Common myeloid progenitor, CD34-positive (primary cell): ENCODE measurements at regions not wholly inside any gene's neighbourhood (a gene's known extent, or its start where the extent isn't known, plus 50 kb on each side); places are given as distances from the start of the nearest gene placed in this dataset.

Source experiments
- CTCF ChIA-PET: fragments of 350-600 bp; sonication (Branson Sonifier 250); formaldehyde crosslinking; loops from one replicate; lab custom pipeline; 2021; ENCODE audit warnings: antibody characterized with exemption; lab: Charles Lee
- POLR2A ChIA-PET: fragments of 350-600 bp; sonication (Branson Sonifier 250); formaldehyde crosslinking; loops from one replicate; lab custom pipeline; 2021; ENCODE audit warnings: antibody characterized with exemption; lab: Charles Lee
- DNase-seq, 3 donors: peaks; one replicate each; pipeline versions ENCODE4 v3.0.0 to v3.0.0-alpha.2; 2013
- H3K27ac ChIP-seq, 2 experiments: 1 replicate in 1 of 2; 2 replicates in 1 of 2; pipeline ENCODE4 v1.7.0; 2013; ENCODE audit warnings: inconsistent platforms in 2 of 2, low read length in 2 of 2, mild to moderate bottlenecking in 2 of 2, low read depth in 1 of 2, moderate library complexity in 1 of 2; ENCODE audit not compliant: severe bottlenecking in 2 of 2, insufficient read depth in 1 of 2, poor library complexity in 1 of 2
- H3K27me3 ChIP-seq, 5 experiments: replicated peaks in 2 of 5; 1 replicate in 3 of 5; 2 replicates in 2 of 5; pipeline versions ENCODE4 v1.6.1 to v1.7.0; 2013; ENCODE audit warnings: low read length in 4 of 5, mild to moderate bottlenecking in 2 of 5, moderate library complexity in 2 of 5, inconsistent platforms in 1 of 5; ENCODE audit not compliant: insufficient read depth in 5 of 5, control insufficient read depth in 4 of 5
- H3K36me3 ChIP-seq, 4 experiments: 1 replicate in 2 of 4; 2 replicates in 2 of 4; pipeline versions ENCODE4 v1.6.1 to v1.7.0; 2013; ENCODE audit warnings: low read length in 3 of 4, control low read depth in 1 of 4, mild to moderate bottlenecking in 1 of 4; ENCODE audit not compliant: control insufficient read depth in 4 of 4, insufficient read depth in 4 of 4
- H3K4me1 ChIP-seq, 4 experiments: 1 replicate in 3 of 4; 2 replicates in 1 of 4; pipeline versions ENCODE4 v1.6.1 to v1.7.1; 2013; ENCODE audit warnings: low read length in 3 of 4, mild to moderate bottlenecking in 3 of 4, control low read depth in 1 of 4, inconsistent platforms in 1 of 4, moderate library complexity in 1 of 4; ENCODE audit not compliant: control insufficient read depth in 4 of 4, insufficient read depth in 4 of 4; ENCODE audit errors: control extremely low read depth in 1 of 4
- H3K4me3 ChIP-seq, 7 experiments: 1 replicate in 4 of 7; 2 replicates in 3 of 7; pipeline versions ENCODE4 v1.5.1 to v1.7.0; 2013; ENCODE audit warnings: mild to moderate bottlenecking in 7 of 7, low read length in 6 of 7, moderate library complexity in 6 of 7, inconsistent platforms in 2 of 7, low read depth in 2 of 7, control low read depth in 1 of 7; ENCODE audit not compliant: insufficient read depth in 4 of 7, control insufficient read depth in 1 of 7; ENCODE audit errors: extremely low read depth in 1 of 7
- H3K9me3 ChIP-seq, 5 experiments: 1 replicate in 4 of 5; 2 replicates in 1 of 5; pipeline versions ENCODE4 v1.6.1 to v1.7.1; 2013; ENCODE audit warnings: low read length in 4 of 5, mild to moderate bottlenecking in 2 of 5, inconsistent platforms in 1 of 5, low read depth in 1 of 5, moderate library complexity in 1 of 5; ENCODE audit not compliant: control insufficient read depth in 4 of 5, insufficient read depth in 2 of 5; ENCODE audit errors: control extremely low read depth in 1 of 5
- WGBS: methylation state at CpG from one replicate; pipeline ENCODE4 v1.1.5; 2013; ENCODE audit not compliant: insufficient coverage; 5-methylcytosine and 5-hydroxymethylcytosine counted together

GRCh38 chr15:96599268-96599667 is 268.8 kb downstream of the NR2F2 start:
- Histone ChIP-seq H3K27me3 (peaks cover 0 to 20% (median 4%) of the 10 kb centered on the region in 5 experiments), H3K36me3 (no peaks in the 10 kb centered on the region), H3K4me3 (no peak overlapping the region), H3K9me3 (no peaks in the 10 kb centered on the region), H3K4me1 (no peaks in the 10 kb centered on the region), H3K27ac (no peak overlapping the region)
- ChIA-PET CTCF (interaction anchor here (1.2 kb wide), 1 partner anchor 12 kb away, joined by 4 read pairs; no protein-coding TSS in a partner anchor), POLR2A (no interaction called here)
- WGBS, result 100% methylated on average over 2 of the region's 3 CpGs
- DNase-seq, result no peak

GRCh38 chr15:96600350-96600749 is 269.9 kb downstream of the NR2F2 start:
- peaks cover 0 to 14% (median 4%) of the 10 kb centered on the region in 5 experiments for H3K27me3 ChIP-seq
- H3K27ac ChIP-seq, result no peak overlapping the region
- no peaks in the 10 kb centered on the region for H3K36me3 ChIP-seq
- DNase-seq, result no peak
- no peaks in the 10 kb centered on the region for H3K9me3 ChIP-seq
- H3K4me3 ChIP-seq, result no peak overlapping the region
- no CpG with 5 or more reads among the region's 4 CpGs for WGBS
- H3K4me1 ChIP-seq, result no peaks in the 10 kb centered on the region
- POLR2A ChIA-PET, result no interaction called here
- CTCF ChIA-PET, result no interaction called here

GRCh38 chr15:96606617-96607016 is 276.1 kb downstream of the NR2F2 start:
- H3K36me3 ChIP-seq, result no peaks in the 10 kb centered on the region
- CTCF ChIA-PET, result no interaction called here
- WGBS, result 93% methylated on average over 4 of the region's 6 CpGs
- no peak overlapping the region for H3K27ac ChIP-seq
- H3K4me1 ChIP-seq, result no peaks in the 10 kb centered on the region
- POLR2A ChIA-PET, result no interaction called here
- H3K4me3 ChIP-seq, result no peak overlapping the region
- no peaks in the 10 kb centered on the region for H3K27me3 ChIP-seq
- H3K9me3 ChIP-seq, result no peaks in the 10 kb centered on the region
- DNase-seq, result no peak

- WGBS, result no CpG with 5 or more reads among the region's 3 CpGs
- Histone ChIP-seq H3K36me3 (no peaks in the 10 kb centered on the region), H3K4me3 (no peak overlapping the region), H3K27me3 (no peaks in the 10 kb centered on the region), H3K4me1 (no peaks in the 10 kb centered on the region), H3K27ac (no peak overlapping the region), H3K9me3 (peaks cover 0 to 7% (median 0%) of the 10 kb centered on the region in 5 experiments)
- ChIA-PET POLR2A (no interaction called here), CTCF (no interaction called here)
- DNase-seq, result no peak
Observed at GRCh38 chr15:96610757-96611156, 280.3 kb downstream of the NR2F2 start.

- no peaks in the 10 kb centered on the region for H3K27me3 ChIP-seq
- no peak for DNase-seq
- WGBS, result no CpG with 5 or more reads among the region's 1 CpG
- ChIA-PET CTCF (no interaction called here), POLR2A (no interaction called here)
- no peak overlapping the region for H3K27ac ChIP-seq
- H3K4me3 ChIP-seq, result no peak overlapping the region
- H3K4me1 ChIP-seq, result no peaks in the 10 kb centered on the region
- H3K9me3 ChIP-seq, result peaks cover 0 to 7% (median 0%) of the 10 kb centered on the region in 5 experiments
- H3K36me3 ChIP-seq, result no peaks in the 10 kb centered on the region
Observed at GRCh38 chr15:96612917-96613316, 282.4 kb downstream of the NR2F2 start.

- H3K27me3 ChIP-seq, result peaks cover 0 to 9% (median 0%) of the 10 kb centered on the region in 5 experiments
- no peak for DNase-seq
- WGBS, result 28% methylated on average over 5 of the region's 6 CpGs
- H3K4me3 ChIP-seq, result no peak overlapping the region
- CTCF ChIA-PET, result no interaction called here
- peaks cover 0 to 2% (median 0%) of the 10 kb centered on the region in 5 experiments for H3K9me3 ChIP-seq
- no peak overlapping the region for H3K27ac ChIP-seq
- no peaks in the 10 kb centered on the region for H3K4me1 ChIP-seq
- POLR2A ChIA-PET, result no interaction called here
- H3K36me3 ChIP-seq, result no peaks in the 10 kb centered on the region
Observed at GRCh38 chr15:96619174-96619573, 288.7 kb downstream of the NR2F2 start.

GRCh38 chr15:96622714-96623113 is 292.2 kb downstream of the NR2F2 start:
- Histone ChIP-seq H3K36me3 (no peaks in the 10 kb centered on the region), H3K4me3 (no peak overlapping the region), H3K27ac (no peak overlapping the region), H3K9me3 (no peaks in the 10 kb centered on the region), H3K27me3 (peaks cover 0 to 12% (median 0%) of the 10 kb centered on the region in 5 experiments), H3K4me1 (no peaks in the 10 kb centered on the region)
- WGBS, result 96% methylated on average over 4 of the region's 6 CpGs
- ChIA-PET POLR2A (no interaction called here), CTCF (no interaction called here)
- DNase-seq, result no peak
